Lower leg skin (tissue), 4 donors: ENCODE measurements at regions not wholly inside any gene's neighbourhood (a gene's known extent, or its start where the extent isn't known, plus 50 kb on each side); places are given as distances from the start of the nearest gene placed in this dataset.

Experiments used
- DNase-seq, 2 donors: peaks; one replicate each; pipeline ENCODE4 v3.0.0-alpha.2; 2019; ENCODE audit warnings: low spot score in 2 of 2
- H3K4me3 ChIP-seq: fragments of 200-600 bp; sonication (generic); 2 replicates; pipeline ENCODE4 v1.5.1; 2017; ENCODE audit warnings: mild to moderate bottlenecking, low read depth; ENCODE audit not compliant: poor library complexity, severe bottlenecking
- CTCF ChIP-seq, 3 donors: fragments of 450-650 bp; IDR thresholded peaks; one replicate each; pipeline ENCODE4 v1.5.1; 2016; ENCODE audit warnings: antibody characterized with exemption in 3 of 3, mild to moderate bottlenecking in 3 of 3, moderate library complexity in 2 of 3
- POLR2A ChIP-seq, 2 donors: fragments of 450-650 bp; IDR thresholded peaks; one replicate each; pipeline ENCODE4 v1.6.1; 2016 to 2017; ENCODE audit warnings: antibody characterized with exemption in 2 of 2, mild to moderate bottlenecking in 1 of 2, moderate library complexity in 1 of 2
- WGBS, 2 donors: methylation state at CpG; one replicate each; pipeline ENCODE4 v1.1.5; 2018; 5-methylcytosine and 5-hydroxymethylcytosine counted together
- intact Hi-C: fragments of 100-400 bp; cut with DNase I; formaldehyde crosslinking; loops from one replicate; pipeline ENCODE4 v1.15.0; 2023; ENCODE audit warnings: low total_unique reads

- no peak for DNase-seq
- WGBS, 2 donors: 90 to 91% methylated on average over 1 of the region's 1 CpG
- no peak for TF ChIP-seq CTCF (IDR thresholded peaks at IDR 0.05)
- TF ChIP-seq POLR2A (IDR thresholded peaks at IDR 0.05): no peak
- no peak overlapping the region for H3K4me3 ChIP-seq
- intact Hi-C loops: no loop called here
Observed at GRCh38 chr5:9865574-9865973, 235.4 kb upstream of the TAS2R1 start.

- no peak for DNase-seq
- intact Hi-C loops: no loop called here
- no peak overlapping the region for H3K4me3 ChIP-seq
- TF ChIP-seq POLR2A (IDR thresholded peaks at IDR 0.05) (no peak), CTCF (IDR thresholded peaks at IDR 0.05) (no peak)
- 79 to 91% methylated on average over 3 of the region's 3 CpGs for WGBS, 2 donors
Observed at GRCh38 chr5:9864791-9865190, 234.6 kb upstream of the TAS2R1 start.

- DNase-seq: no peak
- WGBS, 2 donors: 87 to 89% methylated on average over 6 of the region's 6 CpGs
- TF ChIP-seq CTCF (IDR thresholded peaks at IDR 0.05) (no peak), POLR2A (IDR thresholded peaks at IDR 0.05) (no peak)
- H3K4me3 ChIP-seq: no peak overlapping the region
- intact Hi-C loops: no loop called here
Observed at GRCh38 chr5:9863486-9863885, 233.3 kb upstream of the TAS2R1 start.

GRCh38 chr5:9861666-9862256 is 231.6 kb upstream of the TAS2R1 start:
- WGBS, 2 donors: 44 to 60% methylated on average over 8 of the region's 8 CpGs
- TF ChIP-seq POLR2A (IDR thresholded peaks at IDR 0.05) (no peak), CTCF (IDR thresholded peaks at IDR 0.05) (no peak)
- intact Hi-C loops: no loop called here
- H3K4me3 ChIP-seq: no peak overlapping the region
- no peak for DNase-seq

- WGBS, 2 donors: 48 to 63% methylated on average over 1 of the region's 1 CpG
- TF ChIP-seq POLR2A (IDR thresholded peaks at IDR 0.05) (no peak), CTCF (IDR thresholded peaks at IDR 0.05) (no peak)
- intact Hi-C loops: no loop called here
- no peak overlapping the region for H3K4me3 ChIP-seq
- DNase-seq: no peak
Observed at GRCh38 chr5:9859808-9860207, 229.7 kb upstream of the TAS2R1 start.

- intact Hi-C loops: no loop called here
- DNase-seq: no peak
- 93 to 96% methylated on average over 2 to 3 of the region's 3 CpGs for WGBS, 2 donors
- TF ChIP-seq POLR2A (IDR thresholded peaks at IDR 0.05): no peak
- no peak for TF ChIP-seq CTCF (IDR thresholded peaks at IDR 0.05)
- no peak overlapping the region for H3K4me3 ChIP-seq
Observed at GRCh38 chr5:9858043-9858442, 227.9 kb upstream of the TAS2R1 start.
